Transverse colon (tissue), 4 donors: ENCODE measurements at regions not wholly inside any gene's neighbourhood (a gene's known extent, or its start where the extent isn't known, plus 50 kb on each side); places are given as distances from the start of the nearest gene placed in this dataset.

Experiments used
- DNase-seq: peaks from one replicate; pipeline ENCODE4 v3.0.0-alpha.2; 2019
- H3K27ac ChIP-seq, 4 donors: fragments of 200-600 bp; sonication (generic); 2 replicates each; pipeline ENCODE4 v1.5.1; 2016 to 2018; ENCODE audit warnings: inconsistent platforms in 4 of 4
- H3K27me3 ChIP-seq: fragments of 200-600 bp; sonication (generic); 2 replicates; pipeline ENCODE4 v1.5.1; 2017; ENCODE audit warnings: inconsistent platforms
- H3K36me3 ChIP-seq, 4 donors: fragments of 200-600 bp; sonication (generic); 2 replicates each; pipeline ENCODE4 v1.5.1; 2017 to 2019; ENCODE audit warnings: inconsistent platforms in 4 of 4
- H3K4me1 ChIP-seq, 4 donors: fragments of 200-600 bp; sonication (generic); 2 replicates each; pipeline ENCODE4 v1.5.1; 2017 to 2020; ENCODE audit warnings: inconsistent platforms in 4 of 4
- H3K4me3 ChIP-seq, 4 donors: fragments of 200-600 bp; sonication (generic); 1 replicate in 1 of 4; 2 replicates in 3 of 4; pipeline versions ENCODE4 v1.5.1 to v1.6.1; 2017 to 2019; ENCODE audit warnings: inconsistent platforms in 4 of 4
- H3K9me3 ChIP-seq, 2 donors: fragments of 200-600 bp; sonication (generic); 2 replicates each; pipeline ENCODE4 v1.5.1; 2017 to 2019; ENCODE audit warnings: inconsistent platforms in 2 of 2
- CTCF ChIP-seq, 5 experiments: fragments of 200-600 bp in 3 of 5; fragments of 450-650 bp in 2 of 5; sonication (generic) in 3 of 5; IDR thresholded peaks; 1 replicate in 2 of 5; 2 replicates in 3 of 5; pipeline ENCODE4 v1.5.1; 2016 to 2017; ENCODE audit warnings: antibody characterized with exemption in 5 of 5, inconsistent platforms in 3 of 5, mild to moderate bottlenecking in 2 of 5, moderate library complexity in 1 of 5
- EP300 ChIP-seq: sonication (generic); formaldehyde crosslinking; IDR thresholded peaks from one replicate; pipeline ENCODE4 v1.6.1; 2017; ENCODE audit warnings: antibody characterized with exemption, low read depth
- POLR2A ChIP-seq: fragments of 450-650 bp; IDR thresholded peaks from one replicate; pipeline ENCODE4 v1.6.1; 2016; ENCODE audit warnings: antibody characterized with exemption, mild to moderate bottlenecking, moderate library complexity
- POLR2AphosphoS5 ChIP-seq, 3 donors: sonication (generic); formaldehyde crosslinking; IDR thresholded peaks; one replicate each; pipeline ENCODE4 v1.6.1; 2016; ENCODE audit warnings: antibody characterized with exemption in 3 of 3
- WGBS, 2 donors: methylation state at CpG; one replicate each; pipeline ENCODE4 v1.1.5; 2018; ENCODE audit warnings: low coverage in 1 of 2; 5-methylcytosine and 5-hydroxymethylcytosine counted together
- in situ Hi-C, 4 donors: fragments of 200-750 bp; cut with MboI; loops; one replicate each; pipeline versions ENCODE4 v1.15.0 to v1.15.1; 2017; ENCODE audit warnings: low sequenced_read_pairs in 3 of 4, low pct_ligation_motif_present in 1 of 4, low pct_unique_long_range_greater_than_20kb in 1 of 4
- intact Hi-C: fragments of 100-400 bp; cut with DNase I; formaldehyde crosslinking; loops from one replicate; pipeline ENCODE4 v1.15.1; 2023; ENCODE audit warnings: low total_unique reads

GRCh38 chr20:51095633-51096521 lies 73.0 kb upstream of the KCNG1 start:
- no peak for DNase-seq
- Histone ChIP-seq H3K27me3 (peaks cover 28% of the 10 kb centered on the region), H3K9me3 (no peaks in the 10 kb centered on the region), H3K4me1 (peaks cover 0 to 33% (median 16%) of the 10 kb centered on the region in 4 donors), H3K4me3 (no peak overlapping the region), H3K36me3 (no peaks in the 10 kb centered on the region), H3K27ac (peak overlapping the region; percentile 73 to 82 (median 79))
- TF ChIP-seq EP300 (no peak), CTCF (IDR thresholded peaks at IDR 0.05) (no peak)
- intact Hi-C loops = no loop called here
- in situ Hi-C loops = no loop called here
- 65 to 66% methylated on average over 7 of the region's 7 CpGs for WGBS, 2 donors

GRCh38 chr20:51094221-51094620 lies 71.3 kb upstream of the KCNG1 start:
- WGBS, 2 donors = 52% methylated on average over 4 of the region's 4 CpGs; no CpG with 5 or more reads in 1 of the 2 donors
- no peaks in the 10 kb centered on the region for H3K9me3 ChIP-seq
- no peak overlapping the region for H3K4me3 ChIP-seq
- no peak for DNase-seq
- peaks cover 0 to 21% (median 16%) of the 10 kb centered on the region in 4 donors for H3K4me1 ChIP-seq
- H3K27me3 ChIP-seq = peaks cover 32% of the 10 kb centered on the region
- no peaks in the 10 kb centered on the region for H3K36me3 ChIP-seq
- no peak for TF ChIP-seq POLR2AphosphoS5 (IDR thresholded peaks at IDR 0.05)
- no peak for TF ChIP-seq EP300
- TF ChIP-seq CTCF (IDR thresholded peaks at IDR 0.05) = no peak
- no peak for TF ChIP-seq POLR2A
- intact Hi-C loops (no loop called here), in situ Hi-C loops (no loop called here)
- no peak overlapping the region for H3K27ac ChIP-seq

GRCh38 chr20:51093240-51093763 lies 70.4 kb upstream of the KCNG1 start:
- DNase-seq = no peak

More at GRCh38 chr20:51093240-51093763, 70.4 kb upstream of the KCNG1 start:
- Histone ChIP-seq H3K4me1 (peaks cover 0 to 19% (median 13%) of the 10 kb centered on the region in 4 donors), H3K4me3 (no peak overlapping the region), H3K9me3 (no peaks in the 10 kb centered on the region), H3K36me3 (no peaks in the 10 kb centered on the region), H3K27me3 (peaks cover 36% of the 10 kb centered on the region), H3K27ac (no peak overlapping the region)
- TF ChIP-seq CTCF (IDR thresholded peaks at IDR 0.05) (no peak), POLR2A (no peak), POLR2AphosphoS5 (IDR thresholded peaks at IDR 0.05) (no peak), EP300 (no peak)
- intact Hi-C loops = no loop called here
- 61 to 71% methylated on average over 7 of the region's 7 CpGs for WGBS, 2 donors
- in situ Hi-C loops = no loop called here
